HPDE6-E6E7 (cell line): ENCODE measurements at regions not wholly inside any gene's neighbourhood (a gene's known extent, or its start where the extent isn't known, plus 50 kb on each side); places are given as distances from the start of the nearest gene placed in this dataset.

Source experiments
- DNase-seq: peaks from one replicate; pipeline ENCODE4 v3.0.0; 2011; ENCODE audit warnings: missing footprints; ENCODE audit errors: extremely low spot score

DNA sequence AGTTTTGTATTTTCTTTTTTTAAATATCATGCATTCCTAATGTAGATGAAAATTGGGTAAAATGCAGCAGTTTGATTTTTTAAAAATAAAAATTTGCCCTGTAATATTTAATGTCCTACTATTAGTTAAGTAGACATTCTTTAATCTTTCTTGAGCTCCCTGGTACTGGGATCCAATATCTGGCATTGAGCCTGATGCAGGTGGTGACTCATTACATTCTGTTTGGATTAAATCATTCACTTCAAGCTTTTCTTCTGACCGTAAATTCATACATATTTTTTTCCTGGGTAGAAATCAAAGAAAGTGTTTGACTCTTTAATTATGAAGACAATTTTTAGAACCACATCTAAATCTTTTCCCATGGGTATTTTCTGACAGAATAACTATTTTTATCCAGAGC lies 768.8 kb upstream of the SLC35B3 start:
- DNase-seq: peak; percentile 45

- no peak for DNase-seq
Measured at GRCh38 chr6:9200712-9201111, 765.4 kb upstream of the SLC35B3 start.

- no peak for DNase-seq
Measured at GRCh38 chr6:9197726-9198125, 762.4 kb upstream of the SLC35B3 start.

- DNase-seq: no peak
Measured at GRCh38 chr6:9195322-9195721, 760.0 kb upstream of the SLC35B3 start.

GRCh38 chr6:9192405-9192909 lies 757.1 kb upstream of the SLC35B3 start:
- no peak for DNase-seq

DNA sequence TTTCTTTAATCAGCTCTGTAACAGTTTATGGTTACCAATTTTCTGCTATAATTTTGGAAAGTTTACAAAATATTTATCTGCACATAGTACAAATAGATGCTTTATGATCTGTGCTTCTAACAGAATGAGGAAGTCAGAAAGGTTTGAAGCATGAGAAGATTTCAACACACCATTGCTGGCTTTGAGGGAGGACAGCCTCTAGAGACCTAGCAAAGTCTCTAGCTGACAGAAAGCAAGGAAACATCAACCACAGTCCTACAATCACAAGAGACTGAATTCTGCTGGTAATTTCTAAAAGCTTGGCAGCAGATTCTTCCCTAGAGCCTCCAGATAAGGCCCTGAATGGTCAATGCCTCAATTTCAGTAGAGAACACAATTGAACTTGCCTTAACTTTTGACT lies 750.8 kb upstream of the SLC35B3 start:
- DNase-seq: no peak

- DNase-seq: no peak
Measured at GRCh38 chr6:9178071-9178470, 742.7 kb upstream of the SLC35B3 start.

GRCh38 chr6:9173229-9173628 lies 737.9 kb upstream of the SLC35B3 start:
- DNase-seq: no peak

GRCh38 chr6:9172096-9172495 lies 736.8 kb upstream of the SLC35B3 start:
- no peak for DNase-seq

- DNase-seq: peak; percentile 11
Measured at GRCh38 chr6:9168669-9169068, 733.3 kb upstream of the SLC35B3 start.

DNA sequence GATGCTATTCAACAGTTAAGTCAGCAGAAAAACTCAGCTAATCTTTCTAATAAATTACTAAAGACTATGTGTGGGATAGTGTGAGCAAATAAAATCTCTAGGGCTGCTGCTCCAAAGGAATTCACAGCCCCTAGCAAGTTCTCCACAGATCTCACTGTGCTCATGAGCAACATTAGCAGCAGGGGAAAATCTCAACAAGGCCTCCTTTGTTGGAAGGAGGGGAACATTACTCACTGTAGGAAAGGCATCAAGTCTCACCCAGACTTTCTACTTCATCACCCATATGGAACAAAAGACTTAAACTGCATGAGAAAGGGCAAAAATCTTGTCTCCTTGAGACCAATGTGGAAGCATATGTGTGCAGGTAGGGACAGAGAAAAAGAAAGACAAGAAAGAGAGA lies 726.4 kb upstream of the SLC35B3 start:
- no peak for DNase-seq

DNA sequence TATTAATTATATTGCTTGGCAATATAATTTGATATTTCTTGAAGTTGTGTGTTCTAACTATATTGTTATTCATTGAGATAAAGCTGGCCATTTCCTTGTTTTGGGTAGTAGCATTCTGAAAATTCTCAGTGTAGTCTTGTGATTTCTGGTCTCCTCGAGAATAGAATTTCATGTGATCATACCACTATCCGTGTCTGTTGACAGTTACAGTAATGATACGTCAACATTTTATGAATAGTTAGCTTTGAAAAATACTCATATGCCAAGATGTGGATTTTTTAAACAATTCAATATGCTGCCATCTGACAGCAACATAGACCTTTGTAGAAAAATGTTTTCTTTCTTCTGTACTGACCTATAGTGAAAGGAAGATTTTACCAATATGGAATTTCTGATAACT lies 723.7 kb upstream of the SLC35B3 start:
- no peak for DNase-seq

DNA sequence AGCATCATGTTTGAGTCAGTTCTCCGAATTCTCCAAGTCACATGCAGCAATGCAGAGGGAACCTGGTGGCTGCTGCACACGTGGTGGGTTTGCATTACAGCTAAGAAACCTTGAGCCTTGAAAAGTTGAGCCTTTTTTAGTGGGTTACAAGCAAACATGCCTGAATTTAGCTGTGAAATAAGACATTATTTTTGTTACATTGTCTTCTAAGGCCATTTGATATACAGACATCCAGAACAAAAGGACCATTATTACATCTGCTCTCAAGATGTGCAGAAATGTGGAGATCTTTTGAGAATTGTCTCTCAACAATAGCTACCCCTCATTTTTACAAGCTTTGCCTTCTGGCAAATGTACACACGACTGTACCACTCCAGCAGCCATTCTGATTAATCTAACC lies 720.5 kb upstream of the SLC35B3 start:
- DNase-seq: no peak

- no peak for DNase-seq
Measured at GRCh38 chr6:9143140-9143539, 707.8 kb upstream of the SLC35B3 start.

GRCh38 chr6:9140951-9141460 lies 705.7 kb upstream of the SLC35B3 start:
- no peak for DNase-seq

GRCh38 chr6:9140172-9140571 lies 704.8 kb upstream of the SLC35B3 start:
- DNase-seq: no peak

DNA sequence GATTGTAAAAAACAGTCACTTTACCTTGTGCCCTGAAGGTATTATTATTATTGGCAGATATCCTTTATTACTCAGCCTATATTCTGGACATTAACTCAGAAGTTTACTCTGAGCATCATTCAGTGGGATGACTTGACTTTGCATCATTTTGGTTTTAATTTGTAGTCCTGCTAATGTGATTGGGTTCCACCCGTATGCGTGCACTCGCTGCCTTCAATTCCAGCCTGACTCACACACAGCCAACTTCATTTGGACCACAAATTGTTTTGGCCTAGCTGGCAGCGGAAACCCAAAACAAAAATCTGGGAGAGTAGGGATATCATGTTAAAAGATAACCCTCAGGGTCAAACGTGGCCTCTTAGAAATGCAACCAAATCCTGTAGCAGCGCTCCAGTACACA lies 704.4 kb upstream of the SLC35B3 start:
- no peak for DNase-seq

GRCh38 chr6:9138936-9139335 lies 703.6 kb upstream of the SLC35B3 start:
- DNase-seq: no peak

GRCh38 chr6:9136141-9136822 lies 700.9 kb upstream of the SLC35B3 start:
- no peak for DNase-seq

DNA sequence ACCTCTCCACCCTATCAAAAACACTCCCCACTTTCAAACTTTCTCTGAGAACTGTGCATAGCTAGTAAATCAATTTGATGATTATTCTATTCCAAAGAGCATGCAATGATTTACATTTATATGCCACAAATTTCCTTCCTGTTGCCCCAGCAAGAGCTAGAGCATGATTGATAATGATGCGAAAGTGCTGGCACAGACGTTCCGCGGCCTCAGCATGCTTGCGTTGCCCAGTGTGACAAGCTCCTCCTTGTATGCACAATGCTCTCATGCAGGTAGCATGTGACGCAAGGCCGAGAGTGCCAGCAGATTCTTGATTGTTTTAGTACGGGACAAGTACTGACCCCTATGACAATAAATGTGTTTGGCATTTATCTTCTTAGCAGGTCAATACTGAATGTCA lies 696.3 kb upstream of the SLC35B3 start:
- DNase-seq: no peak

GRCh38 chr6:9131201-9131600 lies 695.9 kb upstream of the SLC35B3 start:
- DNase-seq: no peak

- DNase-seq: no peak
Measured at GRCh38 chr6:9128970-9129369, 693.6 kb upstream of the SLC35B3 start.

DNA sequence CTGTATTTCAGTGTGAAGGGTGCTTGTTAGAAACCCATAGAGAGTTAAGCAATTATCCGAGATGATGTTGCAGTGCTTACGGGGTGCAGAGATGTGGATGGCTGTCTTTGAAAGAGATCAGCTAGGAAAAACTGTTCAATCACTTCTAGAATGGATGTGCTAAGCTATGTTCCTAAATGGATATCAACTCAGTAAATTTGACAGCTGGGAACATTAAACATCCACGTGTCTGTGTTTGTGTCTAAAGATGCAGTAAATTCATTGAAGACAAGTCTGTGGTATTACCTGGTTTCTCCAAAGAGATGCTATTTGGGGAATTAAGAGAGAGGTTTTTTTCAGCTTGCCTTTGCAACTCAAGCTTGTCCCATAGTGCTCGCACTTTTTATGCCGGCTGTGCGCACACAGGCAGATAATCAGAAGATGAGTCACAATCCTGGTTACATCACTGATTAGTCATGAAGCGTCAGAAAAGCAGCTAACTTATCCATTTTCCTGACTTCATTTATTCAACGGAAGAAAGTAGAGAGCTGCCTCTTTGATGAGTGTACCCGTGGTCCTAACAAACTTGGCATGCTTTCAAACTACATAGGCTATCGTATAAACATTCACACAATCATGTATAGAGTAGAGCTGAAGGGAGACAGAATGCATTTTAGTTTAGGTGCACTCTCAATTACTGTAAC lies 691.7 kb upstream of the SLC35B3 start:
- peak; percentile 32 for DNase-seq
